ENCODE measurements at regions not wholly inside any gene's neighbourhood (a gene's known extent, or its start where the extent isn't known, plus 50 kb on each side); places are given as distances from the start of the nearest gene placed in this dataset.

DNA sequence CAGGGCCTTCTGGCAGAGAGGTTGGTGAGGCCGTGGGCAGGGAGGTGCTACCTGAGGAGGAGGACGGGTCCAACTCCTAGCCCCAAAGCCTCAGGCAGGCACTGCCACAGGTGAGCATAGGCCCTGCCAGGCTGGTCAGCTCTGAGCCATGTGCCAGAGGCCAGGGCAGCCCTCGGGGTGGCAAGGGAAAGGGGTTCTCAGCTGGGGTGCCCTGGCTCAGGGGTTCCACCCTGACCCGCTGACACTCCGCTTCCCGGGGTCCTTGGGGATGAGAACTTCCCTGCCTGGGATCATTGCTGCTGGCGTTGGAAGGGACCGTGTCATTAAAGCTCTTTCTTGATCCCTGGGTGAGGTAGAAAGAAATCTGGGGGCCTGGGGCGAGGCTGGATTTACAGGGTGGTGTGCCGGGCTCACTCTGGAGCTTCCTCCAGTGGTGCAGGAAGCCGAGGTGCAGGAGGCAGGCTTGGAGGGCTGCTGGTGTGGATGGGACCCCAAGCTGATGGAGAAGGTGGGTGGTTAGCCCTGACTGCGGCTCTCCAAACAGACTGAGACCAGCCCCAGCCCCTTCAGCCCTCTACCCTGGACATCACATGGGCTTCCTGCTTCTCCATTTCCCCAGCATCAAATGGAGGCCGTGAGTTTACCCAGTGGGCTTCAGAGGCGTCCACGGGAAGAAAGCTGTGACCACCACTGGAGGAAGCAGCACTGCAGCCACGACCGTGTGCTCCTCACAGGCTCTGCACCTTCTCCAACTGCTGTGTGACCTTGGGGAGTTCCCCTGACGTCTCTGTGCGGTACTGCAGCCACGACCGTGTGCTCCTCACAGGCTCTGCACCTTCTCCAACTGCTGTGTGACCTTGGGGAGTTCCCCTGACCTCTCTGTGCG, 295.2 kb downstream of the NDUFA10 start:
- TF ChIP-seq, protein P1, sequence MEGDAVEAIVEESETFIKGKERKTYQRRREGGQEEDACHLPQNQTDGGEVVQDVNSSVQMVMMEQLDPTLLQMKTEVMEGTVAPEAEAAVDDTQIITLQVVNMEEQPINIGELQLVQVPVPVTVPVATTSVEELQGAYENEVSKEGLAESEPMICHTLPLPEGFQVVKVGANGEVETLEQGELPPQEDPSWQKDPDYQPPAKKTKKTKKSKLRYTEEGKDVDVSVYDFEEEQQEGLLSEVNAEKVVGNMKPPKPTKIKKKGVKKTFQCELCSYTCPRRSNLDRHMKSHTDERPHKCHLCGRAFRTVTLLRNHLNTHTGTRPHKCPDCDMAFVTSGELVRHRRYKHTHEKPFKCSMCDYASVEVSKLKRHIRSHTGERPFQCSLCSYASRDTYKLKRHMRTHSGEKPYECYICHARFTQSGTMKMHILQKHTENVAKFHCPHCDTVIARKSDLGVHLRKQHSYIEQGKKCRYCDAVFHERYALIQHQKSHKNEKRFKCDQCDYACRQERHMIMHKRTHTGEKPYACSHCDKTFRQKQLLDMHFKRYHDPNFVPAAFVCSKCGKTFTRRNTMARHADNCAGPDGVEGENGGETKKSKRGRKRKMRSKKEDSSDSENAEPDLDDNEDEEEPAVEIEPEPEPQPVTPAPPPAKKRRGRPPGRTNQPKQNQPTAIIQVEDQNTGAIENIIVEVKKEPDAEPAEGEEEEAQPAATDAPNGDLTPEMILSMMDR (IDR thresholded peaks at IDR 0.05) = no peak
- no peak for TF ChIP-seq POLR2A (IDR thresholded peaks at IDR 0.05)
